ENCODE measurements at regions not wholly inside any gene's neighbourhood (a gene's known extent, or its start where the extent isn't known, plus 50 kb on each side); places are given as distances from the start of the nearest gene placed in this dataset.

DNA sequence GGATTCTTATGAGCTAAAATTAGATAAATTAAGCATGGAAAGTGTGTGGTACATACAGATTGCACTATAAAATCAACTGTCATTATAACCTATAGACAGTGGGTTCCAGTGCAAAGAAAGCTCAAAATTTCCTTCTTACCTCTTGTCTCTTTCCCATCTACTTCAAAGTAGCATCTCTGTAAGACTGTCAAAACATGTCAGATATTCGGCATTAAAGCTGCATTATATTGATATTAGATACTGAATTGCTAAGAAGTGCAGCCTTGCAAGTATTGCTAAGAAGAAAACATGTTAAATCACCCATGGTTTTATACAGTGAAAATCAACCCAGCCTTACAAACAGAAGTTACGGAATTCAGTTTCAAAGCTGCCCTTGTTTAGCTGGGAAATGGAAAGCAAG lies 849.8 kb upstream of the FAT3 start:
- Histone ChIP-seq H3K9me3 (no peaks in the 10 kb centered on the region), H3K27ac (replicated peaks in 1 of 4) (no peak overlapping the region), H3K36me3 (no peaks in the 10 kb centered on the region), H3K4me1 (no peaks in the 10 kb centered on the region), H3K27me3 (no peaks in the 10 kb centered on the region), H3K4me3 (no peak overlapping the region)
- no peak for DNase-seq (ENCODE audit: extremely low spot score)
- intact Hi-C loops (cut with DNase I): no loop called here
- 90% methylated on average over 2 of the region's 2 CpGs for WGBS
- TF ChIP-seq POLR2A (IDR thresholded peaks at IDR 0.05; ENCODE audit: low read depth): no peak

DNA sequence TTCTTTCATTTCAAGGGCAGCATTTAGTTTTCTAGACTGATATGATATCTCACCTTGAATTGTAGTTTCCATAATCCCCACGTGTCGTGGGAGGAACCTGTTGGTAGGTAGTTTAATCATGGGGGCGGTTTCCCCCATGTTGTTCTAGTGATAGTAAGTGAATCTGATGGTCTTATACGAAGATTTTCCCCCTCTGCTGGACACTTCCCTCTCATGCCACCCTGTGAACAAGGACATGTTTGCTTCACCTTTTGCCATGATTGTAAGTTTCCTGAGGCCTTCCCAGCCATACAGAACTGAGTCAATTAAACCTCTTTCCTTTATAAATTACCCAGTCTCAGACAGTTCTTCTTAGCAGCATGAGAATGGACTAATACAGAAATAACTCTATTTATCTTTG lies 851.1 kb upstream of the FAT3 start:
- WGBS: 86% methylated on average over 4 of the region's 4 CpGs
- Histone ChIP-seq H3K36me3 (no peaks in the 10 kb centered on the region), H3K27me3 (no peaks in the 10 kb centered on the region), H3K4me3 (no peak overlapping the region), H3K27ac (replicated peaks in 1 of 4) (no peak overlapping the region), H3K4me1 (no peaks in the 10 kb centered on the region), H3K9me3 (no peaks in the 10 kb centered on the region)
- intact Hi-C loops (cut with DNase I): no loop called here
- no peak for DNase-seq (ENCODE audit: extremely low spot score)
- TF ChIP-seq, protein P1, sequence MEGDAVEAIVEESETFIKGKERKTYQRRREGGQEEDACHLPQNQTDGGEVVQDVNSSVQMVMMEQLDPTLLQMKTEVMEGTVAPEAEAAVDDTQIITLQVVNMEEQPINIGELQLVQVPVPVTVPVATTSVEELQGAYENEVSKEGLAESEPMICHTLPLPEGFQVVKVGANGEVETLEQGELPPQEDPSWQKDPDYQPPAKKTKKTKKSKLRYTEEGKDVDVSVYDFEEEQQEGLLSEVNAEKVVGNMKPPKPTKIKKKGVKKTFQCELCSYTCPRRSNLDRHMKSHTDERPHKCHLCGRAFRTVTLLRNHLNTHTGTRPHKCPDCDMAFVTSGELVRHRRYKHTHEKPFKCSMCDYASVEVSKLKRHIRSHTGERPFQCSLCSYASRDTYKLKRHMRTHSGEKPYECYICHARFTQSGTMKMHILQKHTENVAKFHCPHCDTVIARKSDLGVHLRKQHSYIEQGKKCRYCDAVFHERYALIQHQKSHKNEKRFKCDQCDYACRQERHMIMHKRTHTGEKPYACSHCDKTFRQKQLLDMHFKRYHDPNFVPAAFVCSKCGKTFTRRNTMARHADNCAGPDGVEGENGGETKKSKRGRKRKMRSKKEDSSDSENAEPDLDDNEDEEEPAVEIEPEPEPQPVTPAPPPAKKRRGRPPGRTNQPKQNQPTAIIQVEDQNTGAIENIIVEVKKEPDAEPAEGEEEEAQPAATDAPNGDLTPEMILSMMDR (IDR thresholded peaks at IDR 0.05): no peak
- no peak for TF ChIP-seq EP300 (IDR thresholded peaks at IDR 0.05)
- no peak for TF ChIP-seq POLR2AphosphoS5 (IDR thresholded peaks at IDR 0.05)
- no peak for TF ChIP-seq POLR2A (IDR thresholded peaks at IDR 0.05; ENCODE audit: low read depth)

DNA sequence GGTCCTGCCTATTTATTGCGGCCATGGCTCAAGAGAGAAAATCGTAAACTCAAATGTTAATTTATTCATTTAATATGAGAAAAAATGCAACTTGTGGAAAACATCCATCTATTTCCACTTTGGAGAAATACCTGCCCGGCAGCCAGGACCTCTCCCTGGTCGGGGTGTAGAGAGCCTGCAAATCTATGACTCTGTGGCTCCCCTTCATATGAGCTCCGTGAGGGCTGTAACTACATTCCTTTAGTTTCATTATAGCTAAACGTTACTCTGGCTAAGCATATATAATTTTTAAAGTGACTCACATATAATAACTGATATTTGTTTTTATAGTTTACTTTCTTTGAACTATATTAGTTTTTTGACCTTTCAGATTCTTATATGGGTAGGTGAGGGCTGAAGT lies 857.8 kb upstream of the FAT3 start:
- Histone ChIP-seq H3K27me3 (no peaks in the 10 kb centered on the region), H3K9me3 (no peaks in the 10 kb centered on the region), H3K4me1 (peaks cover 0 to 22% (median 14%) of the 10 kb centered on the region in 4 donors), H3K27ac (replicated peaks in 1 of 4) (peak overlapping the region; percentile 25 to 77 (median 61)), H3K36me3 (no peaks in the 10 kb centered on the region), H3K4me3 (no peak overlapping the region)
- 87% methylated on average over 6 of the region's 6 CpGs for WGBS
- intact Hi-C loops (cut with DNase I): no loop called here
- DNase-seq (ENCODE audit: extremely low spot score): no peak
- TF ChIP-seq POLR2A (IDR thresholded peaks at IDR 0.05; ENCODE audit: low read depth) (no peak), POLR2AphosphoS5 (IDR thresholded peaks at IDR 0.05) (no peak), EP300 (IDR thresholded peaks at IDR 0.05) (no peak)
- TF ChIP-seq, protein P1 (IDR thresholded peaks at IDR 0.05): no peak

DNA sequence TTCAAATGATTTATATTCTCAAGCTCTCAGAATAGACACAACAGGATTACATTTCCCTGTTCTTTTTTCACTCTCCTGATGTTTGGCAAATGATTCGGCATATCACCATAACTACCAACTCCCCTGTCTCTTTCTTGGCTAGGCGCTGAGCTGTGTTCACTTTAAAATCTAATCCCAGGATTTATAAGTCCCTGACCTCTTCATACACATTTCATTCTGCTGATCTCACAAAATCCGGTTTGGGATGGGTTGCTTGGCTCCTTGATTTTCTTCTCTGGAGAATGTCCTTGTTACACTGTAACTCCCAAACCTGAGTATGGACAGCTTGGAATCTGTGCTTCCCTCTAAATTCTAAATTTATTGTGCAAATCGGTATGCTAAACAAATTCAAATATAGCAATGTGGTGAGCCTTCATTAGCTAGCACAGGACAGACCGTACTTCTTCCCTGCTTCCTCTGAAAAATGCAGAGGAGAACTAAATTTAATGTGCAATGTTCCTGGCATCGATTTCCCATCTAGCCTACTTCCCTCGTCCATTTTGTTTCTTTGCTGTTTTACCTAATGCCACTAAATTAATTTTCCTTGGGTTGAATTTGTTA lies 858.5 kb upstream of the FAT3 start:
- WGBS: 49% methylated on average over 7 of the region's 7 CpGs
- Histone ChIP-seq H3K27ac (replicated peaks in 1 of 4) (peak overlapping the region; percentile 25 to 77 (median 61)), H3K4me3 (peak overlapping the region in 1 of 4 donors; percentile 3), H3K4me1 (peaks cover 0 to 22% (median 14%) of the 10 kb centered on the region in 4 donors), H3K27me3 (no peaks in the 10 kb centered on the region), H3K9me3 (no peaks in the 10 kb centered on the region), H3K36me3 (no peaks in the 10 kb centered on the region)
- DNase-seq (ENCODE audit: extremely low spot score): no peak
- TF ChIP-seq EP300 (IDR thresholded peaks at IDR 0.05): no peak
- TF ChIP-seq, protein P1 (IDR thresholded peaks at IDR 0.05): no peak
- TF ChIP-seq POLR2AphosphoS5 (IDR thresholded peaks at IDR 0.05): no peak
- TF ChIP-seq POLR2A (IDR thresholded peaks at IDR 0.05; ENCODE audit: low read depth): no peak
- intact Hi-C loops (cut with DNase I): no loop called here

DNA sequence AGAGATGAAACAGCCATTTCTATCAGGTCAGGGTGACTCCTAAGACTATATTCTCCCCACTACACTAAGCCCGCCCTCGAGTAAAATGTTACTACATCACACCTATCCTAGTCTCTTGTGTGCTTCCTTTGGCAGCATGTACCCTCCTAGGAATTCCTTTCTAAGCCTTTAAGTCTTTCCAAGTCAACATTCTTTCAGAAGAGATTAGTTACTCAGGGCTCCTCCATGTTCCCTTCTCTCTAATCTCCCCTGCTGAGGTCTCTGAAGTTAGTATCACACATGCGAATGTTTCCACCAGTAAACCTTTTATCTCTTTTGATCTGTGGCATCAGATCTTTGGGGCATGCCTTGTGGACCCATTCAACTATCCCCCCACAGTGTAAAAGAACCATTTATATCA lies 873.7 kb upstream of the FAT3 start:
- peaks cover 0 to 8% (median 3%) of the 10 kb centered on the region in 4 donors for H3K4me1 ChIP-seq
- H3K36me3 ChIP-seq: no peaks in the 10 kb centered on the region
- intact Hi-C loops (cut with DNase I): no loop called here
- WGBS: 81% methylated on average over 3 of the region's 3 CpGs
- no peaks in the 10 kb centered on the region for H3K9me3 ChIP-seq
- DNase-seq (ENCODE audit: extremely low spot score): no peak
- H3K27ac ChIP-seq (replicated peaks in 1 of 4): no peak overlapping the region
- H3K4me3 ChIP-seq: no peak overlapping the region
- no peaks in the 10 kb centered on the region for H3K27me3 ChIP-seq
- TF ChIP-seq EP300 (IDR thresholded peaks at IDR 0.05) (no peak), POLR2AphosphoS5 (IDR thresholded peaks at IDR 0.05) (no peak), POLR2A (IDR thresholded peaks at IDR 0.05; ENCODE audit: low read depth) (no peak)
- TF ChIP-seq, protein P1 (IDR thresholded peaks at IDR 0.05): no peak
